CD4-positive, alpha-beta T cell (primary cell): ENCODE measurements at regions not wholly inside any gene's neighbourhood (a gene's known extent, or its start where the extent isn't known, plus 50 kb on each side); places are given as distances from the start of the nearest gene placed in this dataset.

ENCODE experiments used
- ATAC-seq: fragments of 200-7000 bp; cut with Tn5 transposase; one replicate; pipeline ENCODE4 v1.10.0; 2022; ENCODE audit warnings: mild to moderate bottlenecking; ENCODE audit not compliant: poor library complexity
- CTCF ChIA-PET: fragments of 350-600 bp; sonication (Branson Sonifier 250); formaldehyde crosslinking; loops from one replicate; lab custom pipeline; 2021; ENCODE audit warnings: antibody characterized with exemption, inconsistent platforms; lab: Charles Lee
- POLR2A ChIA-PET: fragments of 350-600 bp; sonication (Branson Sonifier 250); formaldehyde crosslinking; loops from one replicate; lab custom pipeline; 2021; ENCODE audit warnings: antibody characterized with exemption, inconsistent platforms; lab: Charles Lee
- DNase-seq, 14 experiments: peaks; one replicate each; pipeline ENCODE4 v3.0.0-alpha.2; 2013 to 2020; ENCODE audit warnings: mixed read lengths in 2 of 14
- H3K27ac ChIP-seq, 2 donors: one replicate each; pipeline versions ENCODE4 v1.5.1 to v1.7.0; 2013; ENCODE audit warnings: low read length in 2 of 2, low read depth in 1 of 2, mild to moderate bottlenecking in 1 of 2
- H3K27me3 ChIP-seq, 2 experiments: 1 replicate in 1 of 2; 2 replicates in 1 of 2; pipeline versions ENCODE4 v1.6.1 to v1.7.0; 2013; ENCODE audit warnings: low read length in 2 of 2, control low read depth in 1 of 2, mild to moderate bottlenecking in 1 of 2, moderate library complexity in 1 of 2; ENCODE audit not compliant: insufficient read depth in 2 of 2, control insufficient read depth in 1 of 2
- H3K36me3 ChIP-seq: one replicate; pipeline ENCODE4 v1.6.1; 2013; ENCODE audit warnings: low read length, control low read depth; ENCODE audit not compliant: insufficient read depth
- H3K4me1 ChIP-seq: one replicate; pipeline ENCODE4 v1.6.1; 2013; ENCODE audit warnings: low read length, control low read depth; ENCODE audit not compliant: insufficient read depth
- H3K4me3 ChIP-seq: one replicate; pipeline ENCODE4 v1.5.1; 2013; ENCODE audit warnings: mild to moderate bottlenecking, low read length, moderate library complexity
- H3K9me3 ChIP-seq, 2 experiments: 1 replicate in 1 of 2; 2 replicates in 1 of 2; pipeline versions ENCODE4 v1.6.1 to v1.7.0; 2013; ENCODE audit warnings: low read length in 2 of 2, mild to moderate bottlenecking in 2 of 2, control low read depth in 1 of 2, moderate library complexity in 1 of 2; ENCODE audit not compliant: control insufficient read depth in 1 of 2, insufficient read depth in 1 of 2
- H3K27ac Mint-ChIP-seq: one replicate; pipeline ENCODE4 v1.8.0; 2020; ENCODE audit warnings: mixed read lengths
- H3K27me3 Mint-ChIP-seq: one replicate; pipeline ENCODE4 v1.8.0; 2021; ENCODE audit warnings: mixed read lengths
- H3K36me3 Mint-ChIP-seq: one replicate; pipeline ENCODE4 v1.8.0; 2021; ENCODE audit warnings: low read depth, mixed read lengths
- H3K4me1 Mint-ChIP-seq: one replicate; pipeline ENCODE4 v1.8.0; 2021; ENCODE audit warnings: low read depth, mixed read lengths
- H3K4me3 Mint-ChIP-seq: one replicate; pipeline ENCODE4 v1.8.0; 2020; ENCODE audit warnings: mild to moderate bottlenecking, mixed read lengths
- H3K9me3 Mint-ChIP-seq: one replicate; pipeline ENCODE4 v1.8.0; 2020; ENCODE audit warnings: mixed read lengths
- CTCF ChIP-seq: fragments of 200-600 bp; IDR thresholded peaks from one replicate; pipeline ENCODE4 v1.8.0; 2022; ENCODE audit warnings: antibody characterized with exemption, mild to moderate bottlenecking
- intact Hi-C, 2 experiments: fragments of 100-400 bp; cut with DNase I in 1 of 2; cut with micrococcal nuclease in 1 of 2; formaldehyde crosslinking; loops; one replicate each; pipeline versions ENCODE4 v1.15.1 to v1.9.0; 2023 to 2025; cut with DNase I, micrococcal nuclease

- H3K36me3 ChIP-seq = no peaks in the 10 kb centered on the region
- H3K9me3 Mint-ChIP-seq = no peaks in the 10 kb centered on the region
- CTCF ChIA-PET = no interaction called here
- peaks cover 3% of the 10 kb centered on the region for H3K27me3 Mint-ChIP-seq
- ATAC-seq = no peak
- H3K27me3 ChIP-seq = no peaks in the 10 kb centered on the region
- intact Hi-C loops = no loop called here
- H3K9me3 ChIP-seq = no peaks in the 10 kb centered on the region
- no peaks in the 10 kb centered on the region for H3K4me1 ChIP-seq
- H3K4me3 Mint-ChIP-seq = no peak overlapping the region
- no peak overlapping the region for H3K4me3 ChIP-seq
- POLR2A ChIA-PET = no interaction called here
- H3K27ac ChIP-seq = no peak overlapping the region
- no peak for DNase-seq
- no peak for TF ChIP-seq CTCF
- no peaks in the 10 kb centered on the region for H3K4me1 Mint-ChIP-seq
- no peak overlapping the region for H3K27ac Mint-ChIP-seq
- no peaks in the 10 kb centered on the region for H3K36me3 Mint-ChIP-seq
Measured at GRCh38 chr4:110799211-110799610, 176.3 kb upstream of the PITX2 start.

GRCh38 chr4:110801591-110801990, 178.7 kb upstream of the PITX2 start:
- H3K4me1 Mint-ChIP-seq = no peaks in the 10 kb centered on the region
- ChIA-PET CTCF (no interaction called here), POLR2A (no interaction called here)
- H3K4me3 Mint-ChIP-seq = no peak overlapping the region
- intact Hi-C loops = no loop called here
- TF ChIP-seq CTCF = no peak
- no peaks in the 10 kb centered on the region for H3K9me3 ChIP-seq
- H3K4me1 ChIP-seq = no peaks in the 10 kb centered on the region
- DNase-seq (no peak), ATAC-seq (no peak)
- peaks cover 3% of the 10 kb centered on the region for H3K27me3 Mint-ChIP-seq
- H3K36me3 Mint-ChIP-seq = no peaks in the 10 kb centered on the region
- H3K27ac ChIP-seq = no peak overlapping the region
- H3K9me3 Mint-ChIP-seq = no peaks in the 10 kb centered on the region
- no peak overlapping the region for H3K27ac Mint-ChIP-seq
- no peak overlapping the region for H3K4me3 ChIP-seq
- H3K27me3 ChIP-seq = no peaks in the 10 kb centered on the region
- no peaks in the 10 kb centered on the region for H3K36me3 ChIP-seq

GRCh38 chr4:110808351-110808878, 185.5 kb upstream of the PITX2 start:
- DNase-seq = no peak
- Histone ChIP-seq H3K36me3 (no peaks in the 10 kb centered on the region), H3K27me3 (no peaks in the 10 kb centered on the region), H3K9me3 (no peaks in the 10 kb centered on the region), H3K4me1 (no peaks in the 10 kb centered on the region), H3K4me3 (no peak overlapping the region), H3K27ac (no peak overlapping the region)
- Mint-ChIP-seq H3K9me3 (no peaks in the 10 kb centered on the region), H3K27me3 (no peaks in the 10 kb centered on the region), H3K4me1 (no peaks in the 10 kb centered on the region), H3K27ac (no peak overlapping the region), H3K4me3 (no peak overlapping the region), H3K36me3 (no peaks in the 10 kb centered on the region)
- no peak for ATAC-seq
- TF ChIP-seq CTCF = no peak
- ChIA-PET CTCF (no interaction called here), POLR2A (no interaction called here)
- intact Hi-C loops = no loop called here
